Panc1 (cell line): ENCODE measurements at regions not wholly inside any gene's neighbourhood (a gene's known extent, or its start where the extent isn't known, plus 50 kb on each side); places are given as distances from the start of the nearest gene placed in this dataset.

Experiments
- ATAC-seq: fragments of 200-7000 bp; cut with Tn5 transposase; 2 replicates; pipeline ENCODE4 v1.9.1; 2020; ENCODE audit warnings: mild to moderate bottlenecking, moderate library complexity
- BruUV-seq: library from RNA; stranded (reverse); fragments of 400-500 nt; replicated peaks from 2 replicates; lab custom pipeline; 2021; lab: Mats Ljungman, UMichigan
- CTCF ChIA-PET: fragments of 300-600 bp; sonication (Branson Sonifier 250); formaldehyde crosslinking; loops from one replicate; lab custom pipeline; 2022; ENCODE audit warnings: antibody characterized with exemption; lab: Charles Lee
- POLR2A ChIA-PET: fragments of 300-600 bp; sonication (Branson Sonifier 250); formaldehyde crosslinking; loops from one replicate; lab custom pipeline; 2022; ENCODE audit warnings: antibody characterized with exemption; lab: Charles Lee
- DNase-seq: peaks from one replicate; pipeline ENCODE4 v3.0.0-alpha.2; 2010; ENCODE audit warnings: low read depth, low spot score
- H3K27ac ChIP-seq: 2 replicates; pipeline ENCODE4 v1.5.1; 2011; ENCODE audit warnings: mild to moderate bottlenecking, low read length, inconsistent platforms
- H3K27me3 ChIP-seq: fragments of 200-500 bp; sonication (Bioruptor generic); 2 replicates; pipeline ENCODE4 v1.6.0; 2014; ENCODE audit warnings: low read length, inconsistent platforms; ENCODE audit not compliant: control insufficient read depth, insufficient read depth
- H3K36me3 ChIP-seq: fragments of 200-500 bp; sonication (Bioruptor generic); 2 replicates; pipeline ENCODE4 v1.5.1; 2014; ENCODE audit warnings: inconsistent platforms, mild to moderate bottlenecking, low read length, moderate library complexity; ENCODE audit not compliant: control insufficient read depth, insufficient read depth
- H3K4me1 ChIP-seq: 2 replicates; pipeline ENCODE4 v1.5.1; 2011; ENCODE audit warnings: inconsistent platforms, mild to moderate bottlenecking, low read length, moderate library complexity; ENCODE audit not compliant: control insufficient read depth, insufficient read depth
- H3K4me3 ChIP-seq, 2 experiments: 2 replicates each; pipeline ENCODE4 v1.5.1; 2011 to 2012; ENCODE audit warnings: low read depth in 2 of 2, low read length in 2 of 2, mild to moderate bottlenecking in 2 of 2, inconsistent platforms in 1 of 2, moderate library complexity in 1 of 2
- H3K9me3 ChIP-seq: fragments of 200-500 bp; sonication (Bioruptor generic); 2 replicates; pipeline ENCODE4 v1.5.1; 2014; ENCODE audit warnings: low read depth, mild to moderate bottlenecking, inconsistent platforms, low read length, moderate library complexity; ENCODE audit not compliant: control insufficient read depth, insufficient read depth
- CTCF ChIP-seq: fragments of 450-650 bp; IDR thresholded peaks from 2 replicates; pipeline ENCODE4 v1.5.1; 2017; ENCODE audit warnings: mild to moderate bottlenecking
- POLR2AphosphoS5 ChIP-seq: IDR thresholded peaks from 2 replicates; pipeline ENCODE4 v1.6.1; 2012; ENCODE audit warnings: mild to moderate bottlenecking, low read depth, low read length, moderate library complexity
- REST ChIP-seq, 2 experiments: IDR thresholded peaks; 2 replicates each; pipeline ENCODE4 v1.6.1; 2011 to 2012; ENCODE audit warnings: low read depth in 2 of 2, control low read depth in 1 of 2, low read length in 1 of 2, mild to moderate bottlenecking in 1 of 2, moderate library complexity in 1 of 2; ENCODE audit not compliant: insufficient read depth in 1 of 2
- SIN3A ChIP-seq: IDR thresholded peaks from 2 replicates; pipeline ENCODE4 v1.6.1; 2012; ENCODE audit warnings: low read depth, mild to moderate bottlenecking, low read length, moderate library complexity, borderline replicate concordance; ENCODE audit not compliant: insufficient read depth
- TCF7L2 ChIP-seq: IDR thresholded peaks from 2 replicates; pipeline ENCODE4 v1.6.1; 2011; ENCODE audit warnings: mild to moderate bottlenecking, low read depth, low read length, inconsistent platforms
- in situ Hi-C: cut with HindIII; loops from 2 replicates; pipeline ENCODE4 v1.10.0; 2016; ENCODE audit warnings: low sequenced_read_pairs, low pct_unique_long_range_greater_than_20kb
- intact Hi-C: fragments of 100-400 bp; cut with micrococcal nuclease; formaldehyde crosslinking; loops from one replicate; pipeline ENCODE4 v1.10.0; 2022; ENCODE audit not compliant: unreplicated experiment

DNA sequence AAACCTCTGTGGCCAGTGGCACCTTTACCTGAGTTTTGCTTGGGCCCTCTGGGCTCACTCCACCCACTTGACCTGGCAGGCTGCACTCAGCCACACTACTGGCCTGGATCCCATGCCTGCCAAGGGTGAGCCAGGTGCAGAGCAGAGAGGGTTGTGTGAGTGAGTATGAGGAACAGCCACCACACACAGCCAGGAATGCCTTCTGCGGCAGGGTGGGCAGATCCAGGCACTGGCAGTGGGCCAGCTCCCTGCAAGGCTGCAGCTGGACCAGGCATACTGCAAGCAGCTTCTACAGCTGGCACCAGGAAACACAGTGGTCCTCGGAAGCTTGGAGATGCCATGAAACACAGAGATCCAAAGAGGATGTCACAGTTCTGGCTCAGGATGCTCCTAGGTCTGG lies 570.1 kb upstream of the ACTRT1 start:
- POLR2A ChIA-PET, result no interaction called here
- intact Hi-C loops, result no loop called here
- Histone ChIP-seq H3K27me3 (no peaks in the 10 kb centered on the region), H3K4me1 (no peaks in the 10 kb centered on the region), H3K4me3 (no peak overlapping the region), H3K9me3 (no peaks in the 10 kb centered on the region), H3K27ac (no peak overlapping the region), H3K36me3 (no peaks in the 10 kb centered on the region)
- no peak for TF ChIP-seq POLR2AphosphoS5
- no peak for TF ChIP-seq CTCF
- no peak for TF ChIP-seq SIN3A
- no peak for TF ChIP-seq TCF7L2
- TF ChIP-seq REST (IDR thresholded peaks at IDR 0.05; ENCODE audit: insufficient read depth in 1 of 2, low read depth in 2 of 2, low read length in 1 of 2), result no peak
- DNase-seq (no peak), ATAC-seq (no peak)
- CTCF ChIA-PET, result no interaction called here
- no TSS peak for BruUV-seq
- in situ Hi-C loops, result no loop called here

DNA sequence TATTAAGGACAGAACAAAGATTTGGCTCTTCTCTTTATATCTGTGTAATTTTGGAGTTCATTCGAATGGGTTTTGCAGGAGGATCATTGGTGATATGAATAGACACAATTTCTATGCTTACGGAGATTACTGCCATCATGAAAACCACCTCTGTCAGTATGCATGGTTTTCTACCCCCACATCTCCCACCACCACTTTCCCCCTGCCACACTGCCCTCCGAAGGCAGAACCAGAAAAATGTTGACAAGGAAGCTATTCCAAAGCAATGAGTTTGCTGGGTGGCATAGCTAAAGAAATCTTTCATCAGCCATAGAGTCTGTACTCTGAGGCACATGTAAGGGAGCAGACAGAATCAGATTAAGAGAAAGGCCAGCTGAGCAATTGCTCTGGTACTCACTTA lies 567.3 kb upstream of the ACTRT1 start:
- BruUV-seq, result no TSS peak
- no peaks in the 10 kb centered on the region for H3K4me1 ChIP-seq
- in situ Hi-C loops, result no loop called here
- no peaks in the 10 kb centered on the region for H3K27me3 ChIP-seq
- H3K36me3 ChIP-seq, result no peaks in the 10 kb centered on the region
- CTCF ChIA-PET, result no interaction called here
- H3K27ac ChIP-seq, result no peak overlapping the region
- H3K9me3 ChIP-seq, result no peaks in the 10 kb centered on the region
- DNase-seq (no peak), ATAC-seq (no peak)
- TF ChIP-seq CTCF, result no peak
- no peak overlapping the region for H3K4me3 ChIP-seq
- intact Hi-C loops, result no loop called here
- POLR2A ChIA-PET, result no interaction called here

GRCh38 chrX:128616933-128617332 lies 564.7 kb upstream of the ACTRT1 start:
- no peak for DNase-seq
- intact Hi-C loops, result no loop called here
- Histone ChIP-seq H3K27me3 (no peaks in the 10 kb centered on the region), H3K27ac (no peak overlapping the region), H3K9me3 (no peaks in the 10 kb centered on the region), H3K36me3 (no peaks in the 10 kb centered on the region), H3K4me3 (no peak overlapping the region), H3K4me1 (no peaks in the 10 kb centered on the region)
- no peak for TF ChIP-seq POLR2AphosphoS5
- no peak for TF ChIP-seq CTCF
- TF ChIP-seq SIN3A, result no peak
- no peak for TF ChIP-seq REST (IDR thresholded peaks at IDR 0.05; ENCODE audit: insufficient read depth in 1 of 2, low read depth in 2 of 2, low read length in 1 of 2)
- no peak for TF ChIP-seq TCF7L2
- CTCF ChIA-PET, result no interaction called here
- POLR2A ChIA-PET, result no interaction called here
- ATAC-seq, result no peak
- in situ Hi-C loops, result no loop called here
- BruUV-seq, result no TSS peak
